T-helper 2 cell treated with Interferon-gamma antibody and Interleukin-4, amounts not matched to agents 5 μg/mL and 100 μg/mL, for 36 hours (primary cell): ENCODE measurements at regions not wholly inside any gene's neighbourhood (a gene's known extent, or its start where the extent isn't known, plus 50 kb on each side); places are given as distances from the start of the nearest gene placed in this dataset.
A peak's percentile ranks its signal among the peaks of the same experiment; 100 is the strongest.
"Not testable (repeated sequence)": the region's sequence is repeated elsewhere in the genome, so short reads cannot be mapped to it uniquely, and the experiment has no call there.

Experiments
- DNase-seq: peaks from one replicate; pipeline ENCODE4 v3.0.0; 2021; ENCODE audit warnings: low spot score
- H3K27ac Mint-ChIP-seq: one replicate; pipeline ENCODE4 v1.8.0; 2021; ENCODE audit warnings: mild to moderate bottlenecking, mixed read lengths
- H3K27me3 Mint-ChIP-seq: one replicate; pipeline ENCODE4 v1.8.0; 2021; ENCODE audit warnings: low read depth, mixed read lengths
- H3K36me3 Mint-ChIP-seq: one replicate; pipeline ENCODE4 v1.8.0; 2021; ENCODE audit warnings: low read depth, mixed read lengths
- H3K4me1 Mint-ChIP-seq: one replicate; pipeline ENCODE4 v1.8.0; 2021; ENCODE audit warnings: low read depth, mixed read lengths
- H3K4me3 Mint-ChIP-seq: one replicate; pipeline ENCODE4 v1.8.0; 2022; ENCODE audit warnings: mild to moderate bottlenecking, moderate library complexity, mixed read lengths
- H3K9me3 Mint-ChIP-seq: one replicate; pipeline ENCODE4 v1.8.0; 2021; ENCODE audit warnings: mixed read lengths

GRCh38 chr15:91429973-91430372, 329.9 kb downstream of the SV2B start:
- Mint-ChIP-seq H3K4me3 (no peak overlapping the region), H3K4me1 (no peaks in the 10 kb centered on the region), H3K27ac (no peak overlapping the region), H3K27me3 (peaks cover 3% of the 10 kb centered on the region), H3K9me3 (no peaks in the 10 kb centered on the region), H3K36me3 (no peaks in the 10 kb centered on the region)
- DNase-seq, result no peak

GRCh38 chr15:91431041-91431715, 331.1 kb downstream of the SV2B start:
- no peaks in the 10 kb centered on the region for H3K9me3 Mint-ChIP-seq
- DNase-seq, result no peak
- H3K27me3 Mint-ChIP-seq, result peaks cover 5% of the 10 kb centered on the region
- no peaks in the 10 kb centered on the region for H3K36me3 Mint-ChIP-seq
- H3K27ac Mint-ChIP-seq, result no peak overlapping the region
- no peak overlapping the region for H3K4me3 Mint-ChIP-seq
- no peaks in the 10 kb centered on the region for H3K4me1 Mint-ChIP-seq

GRCh38 chr15:91435113-91435512, 335.1 kb downstream of the SV2B start:
- no peaks in the 10 kb centered on the region for H3K4me1 Mint-ChIP-seq
- H3K27ac Mint-ChIP-seq, result no peak overlapping the region
- no peak overlapping the region for H3K4me3 Mint-ChIP-seq
- H3K36me3 Mint-ChIP-seq, result no peaks in the 10 kb centered on the region
- peaks cover 8% of the 10 kb centered on the region for H3K27me3 Mint-ChIP-seq
- DNase-seq, result no peak
- peaks cover 4% of the 10 kb centered on the region for H3K9me3 Mint-ChIP-seq

- Mint-ChIP-seq H3K4me1 (no peaks in the 10 kb centered on the region), H3K4me3 (no peak overlapping the region), H3K36me3 (no peaks in the 10 kb centered on the region), H3K9me3 (peaks cover 21% of the 10 kb centered on the region), H3K27me3 (peaks cover 26% of the 10 kb centered on the region), H3K27ac (no peak overlapping the region)
- DNase-seq, result no peak
Measured at GRCh38 chr15:91444656-91445055, 344.6 kb downstream of the SV2B start.

- Mint-ChIP-seq H3K4me3 (no peak overlapping the region), H3K27ac (no peak overlapping the region), H3K36me3 (no peaks in the 10 kb centered on the region), H3K9me3 (peaks cover 15% of the 10 kb centered on the region), H3K27me3 (peaks cover 30% of the 10 kb centered on the region), H3K4me1 (no peaks in the 10 kb centered on the region)
- DNase-seq, result no peak
Measured at GRCh38 chr15:91445695-91446228, 345.7 kb downstream of the SV2B start.

- no peak for DNase-seq
- Mint-ChIP-seq H3K27me3 (peaks cover 35% of the 10 kb centered on the region), H3K36me3 (no peaks in the 10 kb centered on the region), H3K4me3 (no peak overlapping the region), H3K27ac (no peak overlapping the region), H3K4me1 (peaks cover 7% of the 10 kb centered on the region), H3K9me3 (peaks cover 13% of the 10 kb centered on the region)
Measured at GRCh38 chr15:91447991-91448644, 348.1 kb downstream of the SV2B start.

GRCh38 chr15:91453376-91453775, 353.3 kb downstream of the SV2B start:
- H3K9me3 Mint-ChIP-seq, result peaks cover 24% of the 10 kb centered on the region
- H3K4me3 Mint-ChIP-seq, result peak overlapping the region; percentile 45
- H3K4me1 Mint-ChIP-seq, result peaks cover 18% of the 10 kb centered on the region
- not testable (repeated sequence) for H3K36me3 Mint-ChIP-seq, DNase-seq
- peak overlapping the region; percentile 22 for H3K27ac Mint-ChIP-seq
- peaks cover 26% of the 10 kb centered on the region for H3K27me3 Mint-ChIP-seq

- H3K27me3 Mint-ChIP-seq, result peaks cover 24% of the 10 kb centered on the region
- peaks cover 20% of the 10 kb centered on the region for H3K9me3 Mint-ChIP-seq
- H3K4me3 Mint-ChIP-seq, result no peak overlapping the region
- peaks cover 18% of the 10 kb centered on the region for H3K4me1 Mint-ChIP-seq
- no peak for DNase-seq
- no peak overlapping the region for H3K27ac Mint-ChIP-seq
- H3K36me3 Mint-ChIP-seq, result peaks cover 3% of the 10 kb centered on the region
Measured at GRCh38 chr15:91456251-91456718, 356.2 kb downstream of the SV2B start.

- Mint-ChIP-seq H3K9me3 (peaks cover 16% of the 10 kb centered on the region), H3K27ac (no peak overlapping the region), H3K4me3 (no peak overlapping the region), H3K27me3 (peaks cover 19% of the 10 kb centered on the region), H3K36me3 (peaks cover 3% of the 10 kb centered on the region), H3K4me1 (peaks cover 18% of the 10 kb centered on the region)
- DNase-seq, result no peak
Measured at GRCh38 chr15:91456921-91457320, 356.9 kb downstream of the SV2B start.

GRCh38 chr15:91461377-91461776, 361.3 kb downstream of the SV2B start:
- Mint-ChIP-seq H3K36me3 (no peaks in the 10 kb centered on the region), H3K4me1 (no peaks in the 10 kb centered on the region), H3K27me3 (peaks cover 9% of the 10 kb centered on the region), H3K4me3 (no peak overlapping the region), H3K27ac (no peak overlapping the region), H3K9me3 (no peaks in the 10 kb centered on the region)
- DNase-seq, result no peak

GRCh38 chr15:91465086-91465485, 365.0 kb downstream of the SV2B start:
- no peak overlapping the region for H3K27ac Mint-ChIP-seq
- peaks cover 10% of the 10 kb centered on the region for H3K27me3 Mint-ChIP-seq
- H3K9me3 Mint-ChIP-seq, result no peaks in the 10 kb centered on the region
- H3K36me3 Mint-ChIP-seq, result no peaks in the 10 kb centered on the region
- no peak for DNase-seq
- no peak overlapping the region for H3K4me3 Mint-ChIP-seq
- peaks cover 15% of the 10 kb centered on the region for H3K4me1 Mint-ChIP-seq

GRCh38 chr15:91465696-91466095, 365.6 kb downstream of the SV2B start:
- DNase-seq, result no peak
- H3K27ac Mint-ChIP-seq, result no peak overlapping the region
- peaks cover 13% of the 10 kb centered on the region for H3K27me3 Mint-ChIP-seq
- peaks cover 21% of the 10 kb centered on the region for H3K4me1 Mint-ChIP-seq
- H3K4me3 Mint-ChIP-seq, result no peak overlapping the region
- H3K9me3 Mint-ChIP-seq, result no peaks in the 10 kb centered on the region
- no peaks in the 10 kb centered on the region for H3K36me3 Mint-ChIP-seq

- Mint-ChIP-seq H3K4me3 (peak overlapping the region; percentile 58), H3K27ac (peak overlapping the region; percentile 76)
Measured at GRCh38 chr15:91468871-91469580, 369.0 kb downstream of the SV2B start.

More at GRCh38 chr15:91468871-91469580, 369.0 kb downstream of the SV2B start:
- no peak for DNase-seq
- Mint-ChIP-seq H3K27me3 (peaks cover 15% of the 10 kb centered on the region), H3K36me3 (peaks cover 1% of the 10 kb centered on the region), H3K4me1 (peaks cover 42% of the 10 kb centered on the region), H3K9me3 (no peaks in the 10 kb centered on the region)
